GM19467 (cell line): ENCODE measurements at regions not wholly inside any gene's neighbourhood (a gene's known extent, or its start where the extent isn't known, plus 50 kb on each side); places are given as distances from the start of the nearest gene placed in this dataset.
"Not testable (repeated sequence)": the region's sequence is repeated elsewhere in the genome, so short reads cannot be mapped to it uniquely, and the experiment has no call there.

Source experiments
- ATAC-seq: cut with Tn5 transposase; IDR thresholded peaks from one replicate; pipeline ENCODE4 v1.9.1; 2021; ENCODE audit warnings: mild to moderate bottlenecking, moderate library complexity; ENCODE audit not compliant: unreplicated experiment

- no peak for ATAC-seq
Measured at GRCh38 chr14:45868863-45869262, 615.9 kb upstream of the MIS18BP1 start.

GRCh38 chr14:45868377-45868776 lies 615.4 kb upstream of the MIS18BP1 start:
- ATAC-seq, result no peak

- ATAC-seq, result no peak
Measured at GRCh38 chr14:45867046-45867894, 614.3 kb upstream of the MIS18BP1 start.

- ATAC-seq, result no peak
Measured at GRCh38 chr14:45838597-45838996, 585.6 kb upstream of the MIS18BP1 start.

GRCh38 chr14:45819107-45819506 lies 566.1 kb upstream of the MIS18BP1 start:
- ATAC-seq, result no peak

GRCh38 chr14:45811155-45811554 lies 558.2 kb upstream of the MIS18BP1 start:
- ATAC-seq, result no peak

- ATAC-seq, result no peak
Measured at GRCh38 chr14:45810152-45810872, 557.3 kb upstream of the MIS18BP1 start.

- no peak for ATAC-seq
Measured at GRCh38 chr14:45807178-45807899, 554.3 kb upstream of the MIS18BP1 start.

- no peak for ATAC-seq
Measured at GRCh38 chr14:45799511-45799910, 546.5 kb upstream of the MIS18BP1 start.

GRCh38 chr14:45798659-45799058 lies 545.7 kb upstream of the MIS18BP1 start:
- ATAC-seq, result no peak

- not testable (repeated sequence) for ATAC-seq
Measured at GRCh38 chr14:45796006-45796405, 543.0 kb upstream of the MIS18BP1 start.

- ATAC-seq, result no peak
Measured at GRCh38 chr14:45793081-45793480, 540.1 kb upstream of the MIS18BP1 start.

- no peak for ATAC-seq
Measured at GRCh38 chr14:45790293-45790692, 537.3 kb upstream of the MIS18BP1 start.

- ATAC-seq, result no peak
Measured at GRCh38 chr14:45787167-45787566, 534.2 kb upstream of the MIS18BP1 start.

GRCh38 chr14:45786266-45786665 lies 533.3 kb upstream of the MIS18BP1 start:
- ATAC-seq, result no peak

GRCh38 chr14:45785240-45785639 lies 532.2 kb upstream of the MIS18BP1 start:
- no peak for ATAC-seq

- no peak for ATAC-seq
Measured at GRCh38 chr14:45766247-45766646, 513.2 kb upstream of the MIS18BP1 start.

GRCh38 chr14:45757655-45758054 lies 504.7 kb upstream of the MIS18BP1 start:
- no peak for ATAC-seq

- ATAC-seq, result not testable (repeated sequence)
Measured at GRCh38 chr14:45756412-45756811, 503.4 kb upstream of the MIS18BP1 start.

GRCh38 chr14:45743884-45744283 lies 490.9 kb upstream of the MIS18BP1 start:
- no peak for ATAC-seq

GRCh38 chr14:45742187-45742586 lies 489.2 kb upstream of the MIS18BP1 start:
- ATAC-seq, result no peak
